ENCODE measurements at regions not wholly inside any gene's neighbourhood (a gene's known extent, or its start where the extent isn't known, plus 50 kb on each side); places are given as distances from the start of the nearest gene placed in this dataset.

DNA sequence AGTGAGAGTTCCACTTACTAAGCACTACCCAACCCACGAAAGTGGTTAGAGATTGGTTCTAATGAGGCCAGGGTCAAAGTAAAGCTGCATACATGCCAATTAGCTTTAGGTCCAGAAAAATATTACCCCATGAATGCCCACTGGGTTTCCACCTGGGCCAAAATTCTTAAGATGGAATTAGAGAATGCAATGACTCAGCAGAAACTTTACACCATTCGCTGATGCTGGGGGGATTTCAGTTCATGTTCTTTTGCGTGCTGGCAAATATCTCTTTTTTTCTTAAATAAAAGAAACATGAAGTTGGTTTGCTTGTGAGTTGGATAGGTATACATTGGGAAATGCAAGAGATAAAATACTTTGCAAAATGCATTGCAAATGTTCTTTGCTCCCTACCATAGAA lies 715.3 kb upstream of the MIR17HG start (continued):
- TF ChIP-seq TEAD2 (tag; IDR thresholded peaks at IDR 0.05) (no peak), EHMT2 (IDR thresholded peaks at IDR 0.05) (no peak), EWSR1 (IDR thresholded peaks at IDR 0.05; ENCODE audit: borderline replicate concordance, low read depth, partially characterized antibody) (no peak), EP400 (IDR thresholded peaks at IDR 0.05) (no peak), BDP1 (IDR thresholded peaks at IDR 0.05; ENCODE audit: insufficient read depth, insufficient read length) (no peak), ZFP30 (CRISPR knock-in tag; IDR thresholded peaks at IDR 0.05; ENCODE audit: borderline replicate concordance) (no peak), HCFC1 (IDR thresholded peaks at IDR 0.05; ENCODE audit: low read depth, low read length) (no peak), ZNF586 (CRISPR knock-in tag; conservative IDR thresholded peaks at IDR 0.05) (no peak), ZNF282 (CRISPR knock-in tag; IDR thresholded peaks at IDR 0.05) (no peak), KHSRP (IDR thresholded peaks at IDR 0.05) (no peak), JUND (IDR thresholded peaks at IDR 0.05; ENCODE audit: borderline replicate concordance, low read depth, low read length) (no peak), JUND (tag; IDR thresholded peaks at IDR 0.05; ENCODE audit: borderline replicate concordance, low read depth, low read length) (no peak), CC2D1A (IDR thresholded peaks at IDR 0.05) (no peak), SMAD4 (CRISPR knock-in tag; conservative IDR thresholded peaks at IDR 0.05) (no peak), MXI1 (IDR thresholded peaks at IDR 0.05; ENCODE audit: low read depth, low read length) (no peak), NR2F6 (CRISPR knock-in tag; IDR thresholded peaks at IDR 0.05) (no peak), HIVEP1 (CRISPR knock-in tag; IDR thresholded peaks at IDR 0.05) (no peak), NFE2L1 (tag; IDR thresholded peaks at IDR 0.05; ENCODE audit: borderline replicate concordance, low read depth) (peak; percentile 79), MAFF (IDR thresholded peaks at IDR 0.05; ENCODE audit: low read length) (peak; percentile 90), SNRNP70 (optimal IDR thresholded peaks at IDR 0.05; ENCODE audit: low read depth, low read length) (no peak), KAT8 (IDR thresholded peaks at IDR 0.05; ENCODE audit: low read depth) (no peak)
- TF ChIP-seq, protein P1, sequence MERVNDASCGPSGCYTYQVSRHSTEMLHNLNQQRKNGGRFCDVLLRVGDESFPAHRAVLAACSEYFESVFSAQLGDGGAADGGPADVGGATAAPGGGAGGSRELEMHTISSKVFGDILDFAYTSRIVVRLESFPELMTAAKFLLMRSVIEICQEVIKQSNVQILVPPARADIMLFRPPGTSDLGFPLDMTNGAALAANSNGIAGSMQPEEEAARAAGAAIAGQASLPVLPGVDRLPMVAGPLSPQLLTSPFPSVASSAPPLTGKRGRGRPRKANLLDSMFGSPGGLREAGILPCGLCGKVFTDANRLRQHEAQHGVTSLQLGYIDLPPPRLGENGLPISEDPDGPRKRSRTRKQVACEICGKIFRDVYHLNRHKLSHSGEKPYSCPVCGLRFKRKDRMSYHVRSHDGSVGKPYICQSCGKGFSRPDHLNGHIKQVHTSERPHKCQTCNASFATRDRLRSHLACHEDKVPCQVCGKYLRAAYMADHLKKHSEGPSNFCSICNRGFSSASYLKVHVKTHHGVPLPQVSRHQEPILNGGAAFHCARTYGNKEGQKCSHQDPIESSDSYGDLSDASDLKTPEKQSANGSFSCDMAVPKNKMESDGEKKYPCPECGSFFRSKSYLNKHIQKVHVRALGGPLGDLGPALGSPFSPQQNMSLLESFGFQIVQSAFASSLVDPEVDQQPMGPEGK (CRISPR knock-in tag; IDR thresholded peaks at IDR 0.05; ENCODE audit: borderline replicate concordance): no peak
- TF ChIP-seq, protein P2, sequence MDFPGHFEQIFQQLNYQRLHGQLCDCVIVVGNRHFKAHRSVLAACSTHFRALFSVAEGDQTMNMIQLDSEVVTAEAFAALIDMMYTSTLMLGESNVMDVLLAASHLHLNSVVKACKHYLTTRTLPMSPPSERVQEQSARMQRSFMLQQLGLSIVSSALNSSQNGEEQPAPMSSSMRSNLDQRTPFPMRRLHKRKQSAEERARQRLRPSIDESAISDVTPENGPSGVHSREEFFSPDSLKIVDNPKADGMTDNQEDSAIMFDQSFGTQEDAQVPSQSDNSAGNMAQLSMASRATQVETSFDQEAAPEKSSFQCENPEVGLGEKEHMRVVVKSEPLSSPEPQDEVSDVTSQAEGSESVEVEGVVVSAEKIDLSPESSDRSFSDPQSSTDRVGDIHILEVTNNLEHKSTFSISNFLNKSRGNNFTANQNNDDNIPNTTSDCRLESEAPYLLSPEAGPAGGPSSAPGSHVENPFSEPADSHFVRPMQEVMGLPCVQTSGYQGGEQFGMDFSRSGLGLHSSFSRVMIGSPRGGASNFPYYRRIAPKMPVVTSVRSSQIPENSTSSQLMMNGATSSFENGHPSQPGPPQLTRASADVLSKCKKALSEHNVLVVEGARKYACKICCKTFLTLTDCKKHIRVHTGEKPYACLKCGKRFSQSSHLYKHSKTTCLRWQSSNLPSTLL (IDR thresholded peaks at IDR 0.05): no peak
- TF ChIP-seq, protein P3, sequence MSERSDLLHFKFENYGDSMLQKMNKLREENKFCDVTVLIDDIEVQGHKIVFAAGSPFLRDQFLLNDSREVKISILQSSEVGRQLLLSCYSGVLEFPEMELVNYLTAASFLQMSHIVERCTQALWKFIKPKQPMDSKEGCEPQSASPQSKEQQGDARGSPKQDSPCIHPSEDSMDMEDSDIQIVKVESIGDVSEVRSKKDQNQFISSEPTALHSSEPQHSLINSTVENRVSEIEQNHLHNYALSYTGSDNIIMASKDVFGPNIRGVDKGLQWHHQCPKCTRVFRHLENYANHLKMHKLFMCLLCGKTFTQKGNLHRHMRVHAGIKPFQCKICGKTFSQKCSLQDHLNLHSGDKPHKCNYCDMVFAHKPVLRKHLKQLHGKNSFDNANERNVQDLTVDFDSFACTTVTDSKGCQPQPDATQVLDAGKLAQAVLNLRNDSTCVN (CRISPR knock-in tag; IDR thresholded peaks at IDR 0.05): no peak
- TF ChIP-seq, protein P4, sequence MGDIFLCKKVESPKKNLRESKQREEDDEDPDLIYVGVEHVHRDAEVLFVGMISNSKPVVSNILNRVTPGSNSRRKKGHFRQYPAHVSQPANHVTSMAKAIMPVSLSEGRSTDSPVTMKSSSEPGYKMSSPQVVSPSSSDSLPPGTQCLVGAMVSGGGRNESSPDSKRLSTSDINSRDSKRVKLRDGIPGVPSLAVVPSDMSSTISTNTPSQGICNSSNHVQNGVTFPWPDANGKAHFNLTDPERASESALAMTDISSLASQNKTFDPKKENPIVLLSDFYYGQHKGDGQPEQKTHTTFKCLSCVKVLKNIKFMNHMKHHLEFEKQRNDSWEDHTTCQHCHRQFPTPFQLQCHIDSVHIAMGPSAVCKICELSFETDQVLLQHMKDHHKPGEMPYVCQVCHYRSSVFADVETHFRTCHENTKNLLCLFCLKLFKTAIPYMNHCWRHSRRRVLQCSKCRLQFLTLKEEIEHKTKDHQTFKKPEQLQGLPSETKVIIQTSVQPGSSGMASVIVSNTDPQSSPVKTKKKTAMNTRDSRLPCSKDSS (IDR thresholded peaks at IDR 0.05; ENCODE audit: low read depth, partially characterized antibody): no peak

Data from K562 (cell line).